Panc1 (cell line): ENCODE measurements at regions not wholly inside any gene's neighbourhood (a gene's known extent, or its start where the extent isn't known, plus 50 kb on each side); places are given as distances from the start of the nearest gene placed in this dataset.

Experiments
- ATAC-seq: fragments of 200-7000 bp; cut with Tn5 transposase; 2 replicates; pipeline ENCODE4 v1.9.1; 2020; ENCODE audit warnings: mild to moderate bottlenecking, moderate library complexity
- BruUV-seq: library from RNA; stranded (reverse); fragments of 400-500 nt; replicated peaks from 2 replicates; lab custom pipeline; 2021; lab: Mats Ljungman, UMichigan
- CTCF ChIA-PET: fragments of 300-600 bp; sonication (Branson Sonifier 250); formaldehyde crosslinking; loops from one replicate; lab custom pipeline; 2022; ENCODE audit warnings: antibody characterized with exemption; lab: Charles Lee
- POLR2A ChIA-PET: fragments of 300-600 bp; sonication (Branson Sonifier 250); formaldehyde crosslinking; loops from one replicate; lab custom pipeline; 2022; ENCODE audit warnings: antibody characterized with exemption; lab: Charles Lee
- DNase-seq: peaks from one replicate; pipeline ENCODE4 v3.0.0-alpha.2; 2010; ENCODE audit warnings: low read depth, low spot score
- H3K27ac ChIP-seq: 2 replicates; pipeline ENCODE4 v1.5.1; 2011; ENCODE audit warnings: mild to moderate bottlenecking, low read length, inconsistent platforms
- H3K27me3 ChIP-seq: fragments of 200-500 bp; sonication (Bioruptor generic); 2 replicates; pipeline ENCODE4 v1.6.0; 2014; ENCODE audit warnings: low read length, inconsistent platforms; ENCODE audit not compliant: control insufficient read depth, insufficient read depth
- H3K36me3 ChIP-seq: fragments of 200-500 bp; sonication (Bioruptor generic); 2 replicates; pipeline ENCODE4 v1.5.1; 2014; ENCODE audit warnings: inconsistent platforms, mild to moderate bottlenecking, low read length, moderate library complexity; ENCODE audit not compliant: control insufficient read depth, insufficient read depth
- H3K4me1 ChIP-seq: 2 replicates; pipeline ENCODE4 v1.5.1; 2011; ENCODE audit warnings: inconsistent platforms, mild to moderate bottlenecking, low read length, moderate library complexity; ENCODE audit not compliant: control insufficient read depth, insufficient read depth
- H3K4me3 ChIP-seq, 2 experiments: 2 replicates each; pipeline ENCODE4 v1.5.1; 2011 to 2012; ENCODE audit warnings: low read depth in 2 of 2, low read length in 2 of 2, mild to moderate bottlenecking in 2 of 2, inconsistent platforms in 1 of 2, moderate library complexity in 1 of 2
- H3K9me3 ChIP-seq: fragments of 200-500 bp; sonication (Bioruptor generic); 2 replicates; pipeline ENCODE4 v1.5.1; 2014; ENCODE audit warnings: low read depth, mild to moderate bottlenecking, inconsistent platforms, low read length, moderate library complexity; ENCODE audit not compliant: control insufficient read depth, insufficient read depth
- CTCF ChIP-seq: fragments of 450-650 bp; IDR thresholded peaks from 2 replicates; pipeline ENCODE4 v1.5.1; 2017; ENCODE audit warnings: mild to moderate bottlenecking
- POLR2AphosphoS5 ChIP-seq: IDR thresholded peaks from 2 replicates; pipeline ENCODE4 v1.6.1; 2012; ENCODE audit warnings: mild to moderate bottlenecking, low read depth, low read length, moderate library complexity
- REST ChIP-seq, 2 experiments: IDR thresholded peaks; 2 replicates each; pipeline ENCODE4 v1.6.1; 2011 to 2012; ENCODE audit warnings: low read depth in 2 of 2, control low read depth in 1 of 2, low read length in 1 of 2, mild to moderate bottlenecking in 1 of 2, moderate library complexity in 1 of 2; ENCODE audit not compliant: insufficient read depth in 1 of 2
- SIN3A ChIP-seq: IDR thresholded peaks from 2 replicates; pipeline ENCODE4 v1.6.1; 2012; ENCODE audit warnings: low read depth, mild to moderate bottlenecking, low read length, moderate library complexity, borderline replicate concordance; ENCODE audit not compliant: insufficient read depth
- TCF7L2 ChIP-seq: IDR thresholded peaks from 2 replicates; pipeline ENCODE4 v1.6.1; 2011; ENCODE audit warnings: mild to moderate bottlenecking, low read depth, low read length, inconsistent platforms
- in situ Hi-C: cut with HindIII; loops from 2 replicates; pipeline ENCODE4 v1.10.0; 2016; ENCODE audit warnings: low sequenced_read_pairs, low pct_unique_long_range_greater_than_20kb
- intact Hi-C: fragments of 100-400 bp; cut with micrococcal nuclease; formaldehyde crosslinking; loops from one replicate; pipeline ENCODE4 v1.10.0; 2022; ENCODE audit not compliant: unreplicated experiment

GRCh38 chr13:80145171-80145690, 195.7 kb downstream of the SPRY2 start:
- in situ Hi-C loops, result no loop called here
- no TSS peak for BruUV-seq

GRCh38 chr13:80144493-80144892, 196.4 kb downstream of the SPRY2 start:
- ChIA-PET POLR2A (interaction anchor here (0.7 kb wide), 1 partner anchor 59 kb away, joined by 5 read pairs; no protein-coding TSS in a partner anchor), CTCF (no interaction called here)
- intact Hi-C loops (no loop called here), in situ Hi-C loops (no loop called here)
- H3K4me1 ChIP-seq, result peaks cover 22% of the 10 kb centered on the region
- DNase-seq (no peak), ATAC-seq (no peak)
- peak overlapping the region; percentile 12; the same call in 1 of the 2 replicates for H3K27ac ChIP-seq
- no peaks in the 10 kb centered on the region for H3K27me3 ChIP-seq
- H3K4me3 ChIP-seq, result no peak overlapping the region
- no peaks in the 10 kb centered on the region for H3K36me3 ChIP-seq
- BruUV-seq, result no TSS peak
- TF ChIP-seq REST (IDR thresholded peaks at IDR 0.05; ENCODE audit: insufficient read depth in 1 of 2, low read depth in 2 of 2, low read length in 1 of 2) (no peak), CTCF (no peak), SIN3A (no peak), POLR2AphosphoS5 (no peak), TCF7L2 (no peak)
- H3K9me3 ChIP-seq, result no peaks in the 10 kb centered on the region

More at GRCh38 chr13:80145171-80145690, 195.7 kb downstream of the SPRY2 start:
- CTCF ChIA-PET, result no interaction called here
- DNase-seq (no peak), ATAC-seq (no peak)
- H3K36me3 ChIP-seq, result no peaks in the 10 kb centered on the region
- no peaks in the 10 kb centered on the region for H3K27me3 ChIP-seq
- POLR2A ChIA-PET, result no interaction called here
- peaks cover 16% of the 10 kb centered on the region for H3K4me1 ChIP-seq
- no peaks in the 10 kb centered on the region for H3K9me3 ChIP-seq
- no peak for TF ChIP-seq CTCF
- intact Hi-C loops, result no loop called here
- H3K27ac ChIP-seq, result no peak overlapping the region
- H3K4me3 ChIP-seq, result no peak overlapping the region
